ENCODE measurements at regions not wholly inside any gene's neighbourhood (a gene's known extent, or its start where the extent isn't known, plus 50 kb on each side); places are given as distances from the start of the nearest gene placed in this dataset.
A peak's percentile ranks its signal among the peaks of the same experiment; 100 is the strongest.

DNA sequence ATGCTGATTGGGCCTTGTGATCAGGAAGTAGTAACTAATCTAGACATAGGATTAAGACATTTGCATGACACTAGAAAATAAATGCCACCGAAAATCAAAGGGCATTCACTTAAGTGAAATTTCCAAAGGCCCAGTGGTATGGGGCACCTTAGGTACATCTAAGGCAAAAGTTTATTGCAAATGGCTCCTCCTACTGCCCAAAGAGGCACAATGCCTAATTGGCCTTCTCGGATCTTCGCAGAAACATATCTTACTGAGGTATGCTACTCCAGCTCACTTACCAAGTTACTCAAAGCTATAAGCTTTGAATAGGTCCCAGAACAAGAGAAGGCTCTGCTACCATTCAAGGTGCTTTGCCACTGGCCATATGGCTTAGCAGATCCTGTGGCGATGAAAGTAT lies 174.8 kb upstream of the CXCL13 start:
- Histone ChIP-seq H3K27ac (no peak overlapping the region), H3K79me2 (ENCODE audit: insufficient read depth, low read depth) (no peaks in the 10 kb centered on the region), H3K27me3 (ENCODE audit: insufficient read depth, low read depth) (no peaks in the 10 kb centered on the region), H3K4me3 (IDR thresholded peaks at IDR 0.05; ENCODE audit: insufficient read depth, low read depth, low read length) (no peak overlapping the region), H4K20me1 (ENCODE audit: insufficient read depth) (no peaks in the 10 kb centered on the region), H3K4me2 (no peak overlapping the region), H3K4me1 (ENCODE audit: low read depth, poor library complexity, severe bottlenecking) (peaks cover 5% of the 10 kb centered on the region), H3K36me3 (ENCODE audit: insufficient read depth) (no peaks in the 10 kb centered on the region), H3K9ac (no peak overlapping the region), H2AFZ (ENCODE audit: low read depth) (no peak overlapping the region)
- TF ChIP-seq, protein P1, sequence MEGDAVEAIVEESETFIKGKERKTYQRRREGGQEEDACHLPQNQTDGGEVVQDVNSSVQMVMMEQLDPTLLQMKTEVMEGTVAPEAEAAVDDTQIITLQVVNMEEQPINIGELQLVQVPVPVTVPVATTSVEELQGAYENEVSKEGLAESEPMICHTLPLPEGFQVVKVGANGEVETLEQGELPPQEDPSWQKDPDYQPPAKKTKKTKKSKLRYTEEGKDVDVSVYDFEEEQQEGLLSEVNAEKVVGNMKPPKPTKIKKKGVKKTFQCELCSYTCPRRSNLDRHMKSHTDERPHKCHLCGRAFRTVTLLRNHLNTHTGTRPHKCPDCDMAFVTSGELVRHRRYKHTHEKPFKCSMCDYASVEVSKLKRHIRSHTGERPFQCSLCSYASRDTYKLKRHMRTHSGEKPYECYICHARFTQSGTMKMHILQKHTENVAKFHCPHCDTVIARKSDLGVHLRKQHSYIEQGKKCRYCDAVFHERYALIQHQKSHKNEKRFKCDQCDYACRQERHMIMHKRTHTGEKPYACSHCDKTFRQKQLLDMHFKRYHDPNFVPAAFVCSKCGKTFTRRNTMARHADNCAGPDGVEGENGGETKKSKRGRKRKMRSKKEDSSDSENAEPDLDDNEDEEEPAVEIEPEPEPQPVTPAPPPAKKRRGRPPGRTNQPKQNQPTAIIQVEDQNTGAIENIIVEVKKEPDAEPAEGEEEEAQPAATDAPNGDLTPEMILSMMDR (conservative IDR thresholded peaks at IDR 0.05; ENCODE audit: low read depth, low read length), result 0 out of 2 replicates have a peak, but pooled peaks have one; percentile 17

GRCh38 chr4:77431546-77431945 lies 174.1 kb upstream of the CXCL13 start:
- no peaks in the 10 kb centered on the region for H3K36me3 ChIP-seq (ENCODE audit: insufficient read depth)
- H2AFZ ChIP-seq (ENCODE audit: low read depth), result no peak overlapping the region
- TF ChIP-seq, protein P1 (conservative IDR thresholded peaks at IDR 0.05; ENCODE audit: low read depth, low read length), result no peak
- no peak overlapping the region for H3K4me3 ChIP-seq (IDR thresholded peaks at IDR 0.05; ENCODE audit: insufficient read depth, low read depth, low read length)
- H3K27me3 ChIP-seq (ENCODE audit: insufficient read depth, low read depth), result no peaks in the 10 kb centered on the region
- H3K9ac ChIP-seq, result no peak overlapping the region
- H4K20me1 ChIP-seq (ENCODE audit: insufficient read depth), result no peaks in the 10 kb centered on the region
- H3K4me1 ChIP-seq (ENCODE audit: low read depth, poor library complexity, severe bottlenecking), result peaks cover 5% of the 10 kb centered on the region
- H3K4me2 ChIP-seq, result no peak overlapping the region
- no peaks in the 10 kb centered on the region for H3K79me2 ChIP-seq (ENCODE audit: insufficient read depth, low read depth)
- H3K27ac ChIP-seq, result no peak overlapping the region

DNA sequence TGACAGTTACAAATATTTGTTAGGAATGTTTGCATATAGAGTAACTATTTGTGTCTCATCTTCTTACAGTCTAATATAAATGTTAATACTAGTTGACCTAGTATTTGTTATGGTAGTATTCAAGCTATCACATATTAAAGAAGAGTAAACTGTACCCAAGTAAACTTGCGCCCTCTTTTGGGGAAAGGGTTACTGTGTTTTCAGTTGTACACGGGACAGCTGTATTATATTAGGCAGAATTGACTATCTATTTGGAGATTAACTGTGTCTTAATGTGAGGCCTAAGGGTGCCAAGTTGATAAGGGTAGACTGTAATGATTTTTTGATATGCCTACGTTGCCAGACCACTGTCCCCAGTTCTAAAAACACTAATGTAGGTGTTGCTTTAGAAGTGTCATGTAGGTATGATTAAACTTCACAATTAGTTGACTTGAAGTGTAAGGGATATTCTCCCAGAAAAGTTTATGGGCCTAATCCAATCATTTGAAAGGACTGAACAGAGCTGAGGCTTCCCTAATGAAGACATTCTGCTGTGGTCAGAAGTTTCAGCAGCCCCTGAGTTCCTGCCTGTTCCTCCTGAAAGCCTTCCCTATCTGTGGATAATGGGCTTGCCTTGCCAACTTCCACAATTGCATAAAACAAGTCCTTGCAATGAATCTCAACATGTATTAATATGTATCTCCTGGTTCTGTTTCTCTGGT lies 172.8 kb upstream of the CXCL13 start:
- H2AFZ ChIP-seq (ENCODE audit: low read depth), result no peak overlapping the region
- no peak overlapping the region for H3K4me3 ChIP-seq (IDR thresholded peaks at IDR 0.05; ENCODE audit: insufficient read depth, low read depth, low read length)
- peak overlapping the region; percentile 41; the same call in 1 of the 2 replicates for H3K4me2 ChIP-seq
- H4K20me1 ChIP-seq (ENCODE audit: insufficient read depth), result no peaks in the 10 kb centered on the region
- H3K79me2 ChIP-seq (ENCODE audit: insufficient read depth, low read depth), result no peaks in the 10 kb centered on the region
- TF ChIP-seq, protein P1 (conservative IDR thresholded peaks at IDR 0.05; ENCODE audit: low read depth, low read length), result no peak
- H3K36me3 ChIP-seq (ENCODE audit: insufficient read depth), result no peaks in the 10 kb centered on the region
- H3K4me1 ChIP-seq (ENCODE audit: low read depth, poor library complexity, severe bottlenecking), result peaks cover 5% of the 10 kb centered on the region
- no peaks in the 10 kb centered on the region for H3K27me3 ChIP-seq (ENCODE audit: insufficient read depth, low read depth)
- no peak overlapping the region for H3K9ac ChIP-seq
- no peak overlapping the region for H3K27ac ChIP-seq

GRCh38 chr4:77433418-77433733 lies 172.2 kb upstream of the CXCL13 start:
- Histone ChIP-seq H3K4me2 (peak overlapping the region; percentile 41; the same call in 1 of the 2 replicates), H4K20me1 (ENCODE audit: insufficient read depth) (no peaks in the 10 kb centered on the region), H3K27ac (no peak overlapping the region), H3K79me2 (ENCODE audit: insufficient read depth, low read depth) (no peaks in the 10 kb centered on the region), H3K9ac (no peak overlapping the region), H3K27me3 (ENCODE audit: insufficient read depth, low read depth) (no peaks in the 10 kb centered on the region), H2AFZ (ENCODE audit: low read depth) (no peak overlapping the region), H3K4me3 (IDR thresholded peaks at IDR 0.05; ENCODE audit: insufficient read depth, low read depth, low read length) (no peak overlapping the region), H3K4me1 (ENCODE audit: low read depth, poor library complexity, severe bottlenecking) (peaks cover 5% of the 10 kb centered on the region), H3K36me3 (ENCODE audit: insufficient read depth) (no peaks in the 10 kb centered on the region)
- TF ChIP-seq, protein P1 (conservative IDR thresholded peaks at IDR 0.05; ENCODE audit: low read depth, low read length), result peak; percentile 81
